ENCODE measurements at regions not wholly inside any gene's neighbourhood (a gene's known extent, or its start where the extent isn't known, plus 50 kb on each side); places are given as distances from the start of the nearest gene placed in this dataset.

DNA sequence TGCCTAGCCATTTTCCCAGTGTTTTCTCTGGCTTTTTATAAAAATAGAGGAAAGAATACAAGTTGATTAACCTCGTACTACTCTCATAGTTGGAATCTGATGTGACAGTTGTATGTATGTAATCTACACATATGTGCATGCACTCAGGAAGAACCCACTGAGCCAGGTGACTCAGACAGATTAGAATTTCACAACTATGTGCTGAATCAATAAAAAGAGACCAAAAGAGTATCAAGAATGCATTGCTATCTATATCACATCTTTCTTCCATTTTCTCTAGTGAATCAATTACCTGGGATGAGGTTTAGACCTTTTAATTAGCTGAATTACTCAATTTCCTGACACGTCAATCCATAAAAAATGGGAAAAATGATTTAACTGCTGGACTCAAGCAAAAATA lies 319.3 kb upstream of the ATP10A start:
- TF ChIP-seq, protein P1, sequence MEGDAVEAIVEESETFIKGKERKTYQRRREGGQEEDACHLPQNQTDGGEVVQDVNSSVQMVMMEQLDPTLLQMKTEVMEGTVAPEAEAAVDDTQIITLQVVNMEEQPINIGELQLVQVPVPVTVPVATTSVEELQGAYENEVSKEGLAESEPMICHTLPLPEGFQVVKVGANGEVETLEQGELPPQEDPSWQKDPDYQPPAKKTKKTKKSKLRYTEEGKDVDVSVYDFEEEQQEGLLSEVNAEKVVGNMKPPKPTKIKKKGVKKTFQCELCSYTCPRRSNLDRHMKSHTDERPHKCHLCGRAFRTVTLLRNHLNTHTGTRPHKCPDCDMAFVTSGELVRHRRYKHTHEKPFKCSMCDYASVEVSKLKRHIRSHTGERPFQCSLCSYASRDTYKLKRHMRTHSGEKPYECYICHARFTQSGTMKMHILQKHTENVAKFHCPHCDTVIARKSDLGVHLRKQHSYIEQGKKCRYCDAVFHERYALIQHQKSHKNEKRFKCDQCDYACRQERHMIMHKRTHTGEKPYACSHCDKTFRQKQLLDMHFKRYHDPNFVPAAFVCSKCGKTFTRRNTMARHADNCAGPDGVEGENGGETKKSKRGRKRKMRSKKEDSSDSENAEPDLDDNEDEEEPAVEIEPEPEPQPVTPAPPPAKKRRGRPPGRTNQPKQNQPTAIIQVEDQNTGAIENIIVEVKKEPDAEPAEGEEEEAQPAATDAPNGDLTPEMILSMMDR (IDR thresholded peaks at IDR 0.05; ENCODE audit: low read depth, low read length) = no peak
- no peak overlapping the region for H3K4me3 ChIP-seq (replicated peaks in 1 of 2; ENCODE audit: low read depth in 2 of 2, low read length in 2 of 2)
- DNase-seq (ENCODE audit: low read depth in 2 of 2) = no peak

DNA sequence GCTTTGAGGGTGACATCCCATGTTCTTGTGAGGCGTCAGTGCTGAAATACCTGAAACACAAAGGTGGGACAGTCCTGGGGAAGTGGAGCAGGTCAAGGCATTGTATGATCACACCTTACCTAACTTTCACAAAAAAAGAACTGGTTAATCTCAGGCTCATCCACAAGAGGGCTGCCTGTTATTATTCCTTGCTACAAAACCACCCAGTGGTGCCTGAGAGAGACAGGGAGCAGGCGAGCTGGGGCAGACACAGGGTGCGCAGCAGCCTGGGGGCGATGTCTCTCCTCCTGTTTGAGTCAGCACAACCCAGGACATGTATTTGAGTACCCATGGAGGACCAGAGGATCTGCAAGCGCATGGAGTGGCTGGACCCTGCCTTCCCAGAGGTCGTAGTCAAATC lies 316.8 kb upstream of the ATP10A start:
- H3K4me3 ChIP-seq (replicated peaks in 1 of 2; ENCODE audit: low read depth in 2 of 2, low read length in 2 of 2) = no peak overlapping the region
- TF ChIP-seq, protein P1 (IDR thresholded peaks at IDR 0.05; ENCODE audit: low read depth, low read length) = no peak
- DNase-seq (ENCODE audit: low read depth in 2 of 2) = no peak

DNA sequence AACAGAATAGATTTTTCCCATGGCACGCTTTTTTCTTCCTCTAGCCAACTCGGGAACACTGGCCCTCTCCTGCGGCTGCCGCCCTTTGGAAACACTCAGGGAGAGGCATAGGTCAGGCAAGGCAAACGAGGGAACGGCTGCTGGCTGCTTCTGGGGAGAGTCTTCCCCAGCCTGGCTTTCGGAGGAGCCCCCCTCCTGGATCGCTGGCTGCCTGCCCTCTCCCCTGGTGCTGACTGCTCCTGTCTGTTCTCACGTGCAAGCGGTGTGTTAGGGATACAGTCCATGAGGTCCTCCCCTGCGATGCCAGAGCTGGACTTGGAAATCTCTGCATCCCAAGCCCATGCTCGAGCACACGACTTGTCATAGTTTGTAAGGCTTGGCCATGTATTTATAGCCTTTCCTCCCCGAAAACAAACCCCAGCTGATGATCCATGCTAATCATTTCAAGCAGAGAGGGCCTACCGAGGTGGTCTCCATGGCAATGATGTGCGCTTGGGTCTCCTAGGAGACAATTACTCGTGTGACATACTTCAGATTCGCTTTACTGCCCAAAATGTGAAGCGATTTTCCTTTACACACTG lies 315.6 kb upstream of the ATP10A start:
- TF ChIP-seq, protein P1 (IDR thresholded peaks at IDR 0.05; ENCODE audit: low read depth, low read length) = no peak
- no peak overlapping the region for H3K4me3 ChIP-seq (replicated peaks in 1 of 2; ENCODE audit: low read depth in 2 of 2, low read length in 2 of 2)

DNA sequence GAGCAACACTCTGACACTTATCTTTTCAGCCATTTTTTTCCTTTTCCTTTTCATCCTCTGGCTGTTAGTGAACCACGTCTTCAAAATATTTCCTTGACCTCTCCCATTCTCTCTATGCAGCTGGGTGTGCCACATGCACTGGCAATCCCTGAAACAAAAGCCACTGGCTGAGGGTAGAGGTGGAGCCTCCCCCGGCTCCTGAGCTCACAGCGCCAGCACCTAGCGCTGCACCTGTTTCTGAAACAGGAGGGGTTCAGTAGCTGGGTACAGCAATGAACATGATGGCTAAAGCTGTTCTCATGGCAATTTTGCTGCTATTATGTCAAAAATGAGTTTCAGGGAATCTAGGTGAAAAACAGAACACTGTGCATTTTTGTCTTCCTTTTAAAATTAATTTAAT lies 314.7 kb upstream of the ATP10A start:
- no peak overlapping the region for H3K4me3 ChIP-seq (replicated peaks in 1 of 2; ENCODE audit: low read depth in 2 of 2, low read length in 2 of 2)
- TF ChIP-seq, protein P1 (IDR thresholded peaks at IDR 0.05; ENCODE audit: low read depth, low read length) = no peak
- DNase-seq (ENCODE audit: low read depth in 2 of 2) = no peak

More for the DNA sequence above, 315.6 kb upstream of the ATP10A start:
- no peak for DNase-seq (ENCODE audit: low read depth in 2 of 2)

DNA sequence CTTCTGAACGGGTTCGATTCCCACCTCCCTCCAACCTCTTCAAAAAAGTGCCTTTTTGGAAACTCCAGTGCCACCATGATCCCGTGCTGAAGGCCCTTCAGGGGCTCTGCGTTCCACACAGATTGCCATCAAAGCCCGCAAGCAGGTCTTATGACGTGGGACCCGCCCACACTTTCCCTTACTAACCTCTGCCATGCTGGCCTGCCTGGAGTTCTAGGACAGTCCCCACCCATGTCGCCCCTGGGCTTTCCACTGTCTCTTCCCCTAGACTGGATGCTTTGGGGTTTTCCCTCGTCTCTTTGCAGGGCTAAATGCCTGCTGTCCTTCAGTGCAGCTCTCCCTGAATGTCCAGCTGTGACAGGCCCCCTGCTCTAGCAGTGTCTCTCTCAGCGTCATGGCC lies 313.7 kb upstream of the ATP10A start:
- no peak overlapping the region for H3K4me3 ChIP-seq (replicated peaks in 1 of 2; ENCODE audit: low read depth in 2 of 2, low read length in 2 of 2)
- no peak for DNase-seq (ENCODE audit: low read depth in 2 of 2)
- TF ChIP-seq, protein P1 (IDR thresholded peaks at IDR 0.05; ENCODE audit: low read depth, low read length) = no peak

DNA sequence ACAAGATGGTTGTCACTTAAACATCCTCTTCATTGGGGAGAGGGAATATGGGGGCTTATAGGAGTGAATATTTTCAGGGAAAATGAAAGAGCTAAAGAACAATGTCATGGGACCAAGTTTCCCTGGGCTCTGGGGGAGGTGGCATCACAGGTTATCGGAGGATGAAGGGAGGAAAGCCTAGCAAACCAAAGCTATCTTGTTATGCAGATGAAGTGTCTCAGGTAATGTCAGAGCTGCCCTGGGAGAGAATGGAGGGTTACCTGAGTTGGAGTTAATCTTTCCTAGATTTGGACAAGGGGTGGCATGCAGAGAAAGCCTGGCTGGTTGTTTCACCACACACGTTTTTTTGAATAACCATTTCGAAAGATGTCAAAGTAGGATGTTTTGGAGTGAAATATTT lies 308.1 kb upstream of the ATP10A start:
- DNase-seq (ENCODE audit: low read depth in 2 of 2) = no peak
- H3K4me3 ChIP-seq (replicated peaks in 1 of 2; ENCODE audit: low read depth in 2 of 2, low read length in 2 of 2) = no peak overlapping the region
- TF ChIP-seq, protein P1 (IDR thresholded peaks at IDR 0.05; ENCODE audit: low read depth, low read length) = no peak

DNA sequence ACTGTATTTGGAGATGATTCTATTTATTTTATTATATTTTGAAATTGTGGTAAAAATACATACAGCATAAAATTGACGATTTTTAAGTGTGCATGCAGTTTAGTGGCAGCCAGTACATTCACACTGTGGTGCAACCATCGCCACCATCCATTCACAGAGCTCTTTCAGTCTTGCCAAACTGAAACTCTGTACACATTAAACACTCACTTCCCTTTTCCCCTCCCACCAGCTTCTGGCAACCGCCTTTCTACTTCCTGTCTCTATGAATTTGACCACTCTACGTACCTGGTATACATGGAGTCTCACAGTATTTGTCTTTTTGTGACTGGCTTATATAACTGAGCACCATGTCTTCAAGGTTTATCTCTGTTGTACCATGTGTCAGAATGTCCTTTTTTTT lies 303.3 kb upstream of the ATP10A start:
- TF ChIP-seq, protein P1 (IDR thresholded peaks at IDR 0.05; ENCODE audit: low read depth, low read length) = no peak
- no peak overlapping the region for H3K4me3 ChIP-seq (replicated peaks in 1 of 2; ENCODE audit: low read depth in 2 of 2, low read length in 2 of 2)
- DNase-seq (ENCODE audit: low read depth in 2 of 2) = no peak
